ENCODE measurements at regions not wholly inside any gene's neighbourhood (a gene's known extent, or its start where the extent isn't known, plus 50 kb on each side); places are given as distances from the start of the nearest gene placed in this dataset.

- TF ChIP-seq RARB (CRISPR knock-in tag; IDR thresholded peaks at IDR 0.05) (no peak), ESRRG (CRISPR knock-in tag; IDR thresholded peaks at IDR 0.05) (no peak), ISL1 (CRISPR knock-in tag; IDR thresholded peaks at IDR 0.05) (no peak), OSR1 (CRISPR knock-in tag; IDR thresholded peaks at IDR 0.05) (no peak), ZNF565 (CRISPR knock-in tag; conservative IDR thresholded peaks at IDR 0.05; ENCODE audit: low read depth) (no peak), ZFP30 (CRISPR knock-in tag; IDR thresholded peaks at IDR 0.05) (no peak), ZFP3 (CRISPR knock-in tag; IDR thresholded peaks at IDR 0.05) (no peak), ARNTL (CRISPR knock-in tag; IDR thresholded peaks at IDR 0.05; ENCODE audit: borderline replicate concordance, low read depth) (no peak), CSDC2 (CRISPR knock-in tag; IDR thresholded peaks at IDR 0.05) (no peak), TOX (CRISPR knock-in tag; IDR thresholded peaks at IDR 0.05; ENCODE audit: borderline replicate concordance) (no peak)
- TF ChIP-seq, protein P1, sequence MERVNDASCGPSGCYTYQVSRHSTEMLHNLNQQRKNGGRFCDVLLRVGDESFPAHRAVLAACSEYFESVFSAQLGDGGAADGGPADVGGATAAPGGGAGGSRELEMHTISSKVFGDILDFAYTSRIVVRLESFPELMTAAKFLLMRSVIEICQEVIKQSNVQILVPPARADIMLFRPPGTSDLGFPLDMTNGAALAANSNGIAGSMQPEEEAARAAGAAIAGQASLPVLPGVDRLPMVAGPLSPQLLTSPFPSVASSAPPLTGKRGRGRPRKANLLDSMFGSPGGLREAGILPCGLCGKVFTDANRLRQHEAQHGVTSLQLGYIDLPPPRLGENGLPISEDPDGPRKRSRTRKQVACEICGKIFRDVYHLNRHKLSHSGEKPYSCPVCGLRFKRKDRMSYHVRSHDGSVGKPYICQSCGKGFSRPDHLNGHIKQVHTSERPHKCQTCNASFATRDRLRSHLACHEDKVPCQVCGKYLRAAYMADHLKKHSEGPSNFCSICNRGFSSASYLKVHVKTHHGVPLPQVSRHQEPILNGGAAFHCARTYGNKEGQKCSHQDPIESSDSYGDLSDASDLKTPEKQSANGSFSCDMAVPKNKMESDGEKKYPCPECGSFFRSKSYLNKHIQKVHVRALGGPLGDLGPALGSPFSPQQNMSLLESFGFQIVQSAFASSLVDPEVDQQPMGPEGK (CRISPR knock-in tag; IDR thresholded peaks at IDR 0.05; ENCODE audit: borderline replicate concordance), result no peak
- TF ChIP-seq, protein P2, sequence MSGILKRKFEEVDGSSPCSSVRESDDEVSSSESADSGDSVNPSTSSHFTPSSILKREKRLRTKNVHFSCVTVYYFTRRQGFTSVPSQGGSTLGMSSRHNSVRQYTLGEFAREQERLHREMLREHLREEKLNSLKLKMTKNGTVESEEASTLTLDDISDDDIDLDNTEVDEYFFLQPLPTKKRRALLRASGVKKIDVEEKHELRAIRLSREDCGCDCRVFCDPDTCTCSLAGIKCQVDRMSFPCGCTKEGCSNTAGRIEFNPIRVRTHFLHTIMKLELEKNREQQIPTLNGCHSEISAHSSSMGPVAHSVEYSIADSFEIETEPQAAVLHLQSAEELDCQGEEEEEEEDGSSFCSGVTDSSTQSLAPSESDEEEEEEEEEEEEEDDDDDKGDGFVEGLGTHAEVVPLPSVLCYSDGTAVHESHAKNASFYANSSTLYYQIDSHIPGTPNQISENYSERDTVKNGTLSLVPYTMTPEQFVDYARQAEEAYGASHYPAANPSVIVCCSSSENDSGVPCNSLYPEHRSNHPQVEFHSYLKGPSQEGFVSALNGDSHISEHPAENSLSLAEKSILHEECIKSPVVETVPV (CRISPR knock-in tag; IDR thresholded peaks at IDR 0.05), result no peak
- TF ChIP-seq, protein P3, sequence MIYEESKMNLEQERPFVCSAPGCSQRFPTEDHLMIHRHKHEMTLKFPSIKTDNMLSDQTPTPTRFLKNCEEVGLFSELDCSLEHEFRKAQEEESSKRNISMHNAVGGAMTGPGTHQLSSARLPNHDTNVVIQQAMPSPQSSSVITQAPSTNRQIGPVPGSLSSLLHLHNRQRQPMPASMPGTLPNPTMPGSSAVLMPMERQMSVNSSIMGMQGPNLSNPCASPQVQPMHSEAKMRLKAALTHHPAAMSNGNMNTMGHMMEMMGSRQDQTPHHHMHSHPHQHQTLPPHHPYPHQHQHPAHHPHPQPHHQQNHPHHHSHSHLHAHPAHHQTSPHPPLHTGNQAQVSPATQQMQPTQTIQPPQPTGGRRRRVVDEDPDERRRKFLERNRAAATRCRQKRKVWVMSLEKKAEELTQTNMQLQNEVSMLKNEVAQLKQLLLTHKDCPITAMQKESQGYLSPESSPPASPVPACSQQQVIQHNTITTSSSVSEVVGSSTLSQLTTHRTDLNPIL (CRISPR knock-in tag; IDR thresholded peaks at IDR 0.05; ENCODE audit: low read depth), result no peak
Observed at GRCh38 chr9:71177901-71178300, 56.5 kb upstream of the TRPM3 start.
